Gastroesophageal sphincter (tissue), 2 donors: ENCODE measurements at regions not wholly inside any gene's neighbourhood (a gene's known extent, or its start where the extent isn't known, plus 50 kb on each side); places are given as distances from the start of the nearest gene placed in this dataset.

Source experiments
- EP300 ChIP-seq: sonication (generic); formaldehyde crosslinking; IDR thresholded peaks from one replicate; pipeline ENCODE4 v1.6.1; 2017; ENCODE audit warnings: antibody characterized with exemption, mild to moderate bottlenecking
- POLR2A ChIP-seq, 2 donors: fragments of 450-650 bp; IDR thresholded peaks; one replicate each; pipeline ENCODE4 v1.6.1; 2017; ENCODE audit warnings: antibody characterized with exemption in 2 of 2, mild to moderate bottlenecking in 2 of 2, moderate library complexity in 1 of 2

- no peak for TF ChIP-seq POLR2A (IDR thresholded peaks at IDR 0.05)
- TF ChIP-seq EP300, result no peak
Observed at GRCh38 chr5:107118184-107119019, 552.3 kb downstream of the EFNA5 start.
